T-cell (primary cell): ENCODE measurements at regions not wholly inside any gene's neighbourhood (a gene's known extent, or its start where the extent isn't known, plus 50 kb on each side); places are given as distances from the start of the nearest gene placed in this dataset.

Source experiments
- ATAC-seq, 4 experiments: fragments of 200-7000 bp in 3 of 4; fragments of 150-1000 bp in 1 of 4; cut with Tn5 transposase; replicated peaks in 1 of 4; 1 replicate in 3 of 4; 2 replicates in 1 of 4; pipeline ENCODE4 v1.10.0; 2021; ENCODE audit warnings: moderate library complexity in 3 of 4, mild to moderate bottlenecking in 2 of 4, moderate number of reproducible peaks in 1 of 4
- CTCF ChIA-PET, 2 donors: fragments of 300-600 bp; sonication (Branson Sonifier 250); formaldehyde crosslinking; loops; one replicate each; lab custom pipeline; 2022; ENCODE audit warnings: antibody characterized with exemption in 2 of 2; lab: Charles Lee
- POLR2A ChIA-PET, 2 donors: fragments of 300-600 bp; sonication (Branson Sonifier 250); formaldehyde crosslinking; loops; one replicate each; lab custom pipeline; 2022; ENCODE audit warnings: antibody characterized with exemption in 2 of 2; lab: Charles Lee
- DNase-seq, 35 experiments: peaks; one replicate each; pipeline versions ENCODE4 v3.0.0 to v3.0.0-alpha.2; 2013 to 2023
- H3K27ac ChIP-seq: one replicate; pipeline ENCODE4 v1.5.1; 2013; ENCODE audit warnings: low read length
- H3K27me3 ChIP-seq, 2 experiments: replicated peaks in 1 of 2; 1 replicate in 1 of 2; 2 replicates in 1 of 2; pipeline versions ENCODE4 v1.6.1 to v1.7.0; 2013; ENCODE audit warnings: low read length in 1 of 2, mixed read lengths in 1 of 2; ENCODE audit not compliant: control insufficient read depth in 2 of 2, insufficient read depth in 2 of 2; ENCODE audit errors: extremely low read depth in 1 of 2
- H3K36me3 ChIP-seq, 2 donors: 1 replicate in 1 of 2; 2 replicates in 1 of 2; pipeline versions ENCODE4 v1.6.1 to v1.7.0; 2013; ENCODE audit warnings: low read length in 1 of 2; ENCODE audit not compliant: control insufficient read depth in 2 of 2, insufficient read depth in 1 of 2; ENCODE audit errors: extremely low read depth in 1 of 2
- H3K4me1 ChIP-seq, 2 experiments: 1 replicate in 1 of 2; 2 replicates in 1 of 2; pipeline versions ENCODE4 v1.6.1 to v1.7.0; 2013; ENCODE audit warnings: low read length in 2 of 2, mixed read lengths in 1 of 2; ENCODE audit not compliant: insufficient read depth in 2 of 2, control insufficient read depth in 1 of 2; ENCODE audit errors: extremely low read depth in 1 of 2
- H3K4me3 ChIP-seq, 2 donors: 1 replicate in 1 of 2; 2 replicates in 1 of 2; pipeline versions ENCODE4 v1.5.1 to v1.7.0; 2013; ENCODE audit warnings: mild to moderate bottlenecking in 2 of 2, low read length in 1 of 2, moderate library complexity in 1 of 2; ENCODE audit not compliant: control insufficient read depth in 1 of 2; ENCODE audit errors: extremely low read depth in 1 of 2
- H3K9me3 ChIP-seq: 2 replicates; pipeline ENCODE4 v1.7.0; 2013
- H3K27ac Mint-ChIP-seq, 2 donors: one replicate each; pipeline ENCODE4 v1.8.0; 2020 to 2021; ENCODE audit warnings: mild to moderate bottlenecking in 2 of 2, mixed read lengths in 2 of 2
- H3K27me3 Mint-ChIP-seq, 2 donors: one replicate each; pipeline ENCODE4 v1.8.0; 2021 to 2022; ENCODE audit warnings: mixed read lengths in 2 of 2
- H3K36me3 Mint-ChIP-seq: one replicate; pipeline ENCODE4 v1.8.0; 2021; ENCODE audit warnings: mixed read lengths
- H3K4me1 Mint-ChIP-seq, 3 donors: one replicate each; pipeline ENCODE4 v1.8.0; 2020 to 2022; ENCODE audit warnings: mixed read lengths in 3 of 3, mild to moderate bottlenecking in 1 of 3
- H3K4me3 Mint-ChIP-seq, 3 donors: one replicate each; pipeline ENCODE4 v1.8.0; 2020 to 2022; ENCODE audit warnings: mild to moderate bottlenecking in 3 of 3, mixed read lengths in 3 of 3, moderate library complexity in 3 of 3
- H3K9me3 Mint-ChIP-seq, 3 donors: one replicate each; pipeline ENCODE4 v1.8.0; 2020 to 2022; ENCODE audit warnings: mixed read lengths in 3 of 3
- WGBS: methylation state at CpG from one replicate; pipeline ENCODE4 v1.1.5; 2013; ENCODE audit warnings: missing lambda C conversion rate; ENCODE audit not compliant: insufficient coverage; 5-methylcytosine and 5-hydroxymethylcytosine counted together

GRCh38 chr2:23065210-23065609 is 319.8 kb upstream of the KLHL29 start:
- POLR2A ChIA-PET: no interaction called here
- WGBS: no CpG with 5 or more reads among the region's 4 CpGs
- H3K4me3 Mint-ChIP-seq: no peak overlapping the region
- H3K36me3 ChIP-seq: no peaks in the 10 kb centered on the region
- no peaks in the 10 kb centered on the region for H3K4me1 ChIP-seq
- ATAC-seq (no peak), DNase-seq (no peak)
- no peak overlapping the region for H3K27ac ChIP-seq
- H3K9me3 Mint-ChIP-seq: peaks cover 0 to 3% (median 0%) of the 10 kb centered on the region in 3 donors
- no peak overlapping the region for H3K27ac Mint-ChIP-seq
- H3K27me3 ChIP-seq: no peaks in the 10 kb centered on the region
- no peaks in the 10 kb centered on the region for H3K4me1 Mint-ChIP-seq
- no peaks in the 10 kb centered on the region for H3K9me3 ChIP-seq
- peaks cover 2 to 4% of the 10 kb centered on the region in 2 donors for H3K27me3 Mint-ChIP-seq
- CTCF ChIA-PET: no interaction called here
- no peaks in the 10 kb centered on the region for H3K36me3 Mint-ChIP-seq
- H3K4me3 ChIP-seq: no peak overlapping the region

GRCh38 chr2:23065936-23066335 is 319.0 kb upstream of the KLHL29 start:
- H3K4me1 Mint-ChIP-seq: no peaks in the 10 kb centered on the region
- Histone ChIP-seq H3K36me3 (no peaks in the 10 kb centered on the region), H3K4me1 (no peaks in the 10 kb centered on the region), H3K4me3 (no peak overlapping the region), H3K27ac (no peak overlapping the region), H3K9me3 (no peaks in the 10 kb centered on the region), H3K27me3 (no peaks in the 10 kb centered on the region)
- no peaks in the 10 kb centered on the region for H3K36me3 Mint-ChIP-seq
- H3K27me3 Mint-ChIP-seq: peaks cover 2 to 4% of the 10 kb centered on the region in 2 donors
- CTCF ChIA-PET: no interaction called here
- POLR2A ChIA-PET: no interaction called here
- H3K9me3 Mint-ChIP-seq: peaks cover 0 to 3% (median 0%) of the 10 kb centered on the region in 3 donors
- no peak overlapping the region for H3K4me3 Mint-ChIP-seq
- ATAC-seq: no peak
- no peak for DNase-seq
- no peak overlapping the region for H3K27ac Mint-ChIP-seq
- 92% methylated on average over 4 of the region's 8 CpGs for WGBS

GRCh38 chr2:23066686-23067085 is 318.3 kb upstream of the KLHL29 start:
- H3K36me3 ChIP-seq: no peaks in the 10 kb centered on the region
- Mint-ChIP-seq H3K27me3 (peaks cover 2 to 4% of the 10 kb centered on the region in 2 donors), H3K9me3 (peaks cover 0 to 3% (median 0%) of the 10 kb centered on the region in 3 donors), H3K27ac (no peak overlapping the region), H3K4me3 (no peak overlapping the region), H3K4me1 (no peaks in the 10 kb centered on the region), H3K36me3 (no peaks in the 10 kb centered on the region)
- no peaks in the 10 kb centered on the region for H3K27me3 ChIP-seq
- DNase-seq (no peak), ATAC-seq (no peak)
- H3K4me3 ChIP-seq: no peak overlapping the region
- WGBS: 80% methylated on average over 2 of the region's 3 CpGs
- ChIA-PET POLR2A (no interaction called here), CTCF (no interaction called here)
- no peaks in the 10 kb centered on the region for H3K4me1 ChIP-seq
- no peaks in the 10 kb centered on the region for H3K9me3 ChIP-seq
- H3K27ac ChIP-seq: no peak overlapping the region

- no peak for ATAC-seq
- ChIA-PET CTCF (no interaction called here), POLR2A (no interaction called here)
- no peaks in the 10 kb centered on the region for H3K36me3 Mint-ChIP-seq
- no peaks in the 10 kb centered on the region for H3K27me3 ChIP-seq
- no peaks in the 10 kb centered on the region for H3K4me1 Mint-ChIP-seq
- no peak for DNase-seq
- H3K9me3 Mint-ChIP-seq: peaks cover 0 to 3% (median 0%) of the 10 kb centered on the region in 3 donors
- no peaks in the 10 kb centered on the region for H3K4me1 ChIP-seq
- H3K4me3 ChIP-seq: no peak overlapping the region
- H3K4me3 Mint-ChIP-seq: no peak overlapping the region
- 75% methylated on average over 2 of the region's 3 CpGs for WGBS
- no peak overlapping the region for H3K27ac ChIP-seq
- H3K27me3 Mint-ChIP-seq: peaks cover 2 to 6% of the 10 kb centered on the region in 2 donors
- H3K36me3 ChIP-seq: no peaks in the 10 kb centered on the region
- no peak overlapping the region for H3K27ac Mint-ChIP-seq
- H3K9me3 ChIP-seq: no peaks in the 10 kb centered on the region
Measured at GRCh38 chr2:23069156-23069555, 315.8 kb upstream of the KLHL29 start.

- no peak for DNase-seq
- H3K4me1 ChIP-seq: no peaks in the 10 kb centered on the region
- H3K36me3 Mint-ChIP-seq: no peaks in the 10 kb centered on the region
- WGBS: 60% methylated on average over 2 of the region's 3 CpGs
- H3K4me3 ChIP-seq: no peak overlapping the region
- POLR2A ChIA-PET: no interaction called here
- H3K27me3 ChIP-seq: no peaks in the 10 kb centered on the region
- peaks cover 2 to 9% of the 10 kb centered on the region in 2 donors for H3K27me3 Mint-ChIP-seq
- no peaks in the 10 kb centered on the region for H3K9me3 ChIP-seq
- H3K9me3 Mint-ChIP-seq: peaks cover 0 to 3% (median 0%) of the 10 kb centered on the region in 3 donors
- H3K4me3 Mint-ChIP-seq: no peak overlapping the region
- H3K36me3 ChIP-seq: no peaks in the 10 kb centered on the region
- ATAC-seq: no peak
- no peak overlapping the region for H3K27ac ChIP-seq
- no peak overlapping the region for H3K27ac Mint-ChIP-seq
- CTCF ChIA-PET: no interaction called here
- no peaks in the 10 kb centered on the region for H3K4me1 Mint-ChIP-seq
Measured at GRCh38 chr2:23069923-23070322, 315.1 kb upstream of the KLHL29 start.

- H3K27me3 Mint-ChIP-seq: peaks cover 4 to 20% of the 10 kb centered on the region in 2 donors
- no peak overlapping the region for H3K4me3 ChIP-seq
- H3K4me1 Mint-ChIP-seq: no peaks in the 10 kb centered on the region
- DNase-seq (no peak), ATAC-seq (no peak)
- H3K9me3 ChIP-seq: no peaks in the 10 kb centered on the region
- no peak overlapping the region for H3K27ac Mint-ChIP-seq
- H3K27me3 ChIP-seq: no peaks in the 10 kb centered on the region
- ChIA-PET POLR2A (no interaction called here), CTCF (no interaction called here)
- H3K36me3 Mint-ChIP-seq: no peaks in the 10 kb centered on the region
- H3K27ac ChIP-seq: no peak overlapping the region
- no peaks in the 10 kb centered on the region for H3K4me1 ChIP-seq
- no peaks in the 10 kb centered on the region for H3K36me3 ChIP-seq
- H3K9me3 Mint-ChIP-seq: peaks cover 0 to 2% (median 0%) of the 10 kb centered on the region in 3 donors
- no peak overlapping the region for H3K4me3 Mint-ChIP-seq
Measured at GRCh38 chr2:23073056-23073455, 311.9 kb upstream of the KLHL29 start.

GRCh38 chr2:23073671-23074070 is 311.3 kb upstream of the KLHL29 start:
- DNase-seq (no peak), ATAC-seq (no peak)
- ChIA-PET CTCF (no interaction called here), POLR2A (no interaction called here)
- Histone ChIP-seq H3K27ac (no peak overlapping the region), H3K4me1 (no peaks in the 10 kb centered on the region), H3K9me3 (no peaks in the 10 kb centered on the region), H3K27me3 (no peaks in the 10 kb centered on the region), H3K36me3 (no peaks in the 10 kb centered on the region), H3K4me3 (no peak overlapping the region)
- Mint-ChIP-seq H3K4me3 (no peak overlapping the region), H3K27me3 (peaks cover 2 to 20% of the 10 kb centered on the region in 2 donors), H3K27ac (no peak overlapping the region), H3K36me3 (no peaks in the 10 kb centered on the region), H3K9me3 (no peaks in the 10 kb centered on the region), H3K4me1 (no peaks in the 10 kb centered on the region)
- 60% methylated on average over 1 of the region's 2 CpGs for WGBS
